ENCODE measurements at regions not wholly inside any gene's neighbourhood (a gene's known extent, or its start where the extent isn't known, plus 50 kb on each side); places are given as distances from the start of the nearest gene placed in this dataset.
"Not testable (repeated sequence)": the region's sequence is repeated elsewhere in the genome, so short reads cannot be mapped to it uniquely, and the experiment has no call there.

GRCh38 chr5:101627770-101628169, 668.3 kb downstream of the SLCO4C1 start:
- WGBS (ENCODE audit: low lambda C conversion rate): 6% methylated on average over 2 of the region's 2 CpGs
- H3K9me2 ChIP-seq; H2AFZ ChIP-seq (ENCODE audit: low read depth); POLR2A ChIA-PET; H3K4me3 ChIP-seq (ENCODE audit: low read depth in 2 of 2, low read length in 1 of 2); H3K9ac ChIP-seq; H4K20me1 ChIP-seq (ENCODE audit: insufficient read depth); H3K4me1 ChIP-seq (ENCODE audit: control insufficient read depth in 1 of 2, insufficient read depth in 2 of 2, low read depth in 1 of 2, low read length in 1 of 2); H3F3A ChIP-seq (replicated peaks; ENCODE audit: insufficient read depth); H3K4me2 ChIP-seq; CTCF ChIA-PET; H3K27ac ChIP-seq (ENCODE audit: low read depth in 2 of 2, low read length in 1 of 2); H3K27me3 ChIP-seq (ENCODE audit: insufficient read depth); H3K79me2 ChIP-seq (ENCODE audit: insufficient read depth); H3K36me3 ChIP-seq (replicated peaks in 1 of 2; ENCODE audit: control insufficient read depth in 1 of 2, insufficient read depth in 2 of 2, low read length in 1 of 2); H3K9me3 ChIP-seq; DNase-seq: not testable (repeated sequence)

GRCh38 chr5:101626572-101626971, 669.5 kb downstream of the SLCO4C1 start:
- no peaks in the 10 kb centered on the region for H3K9me3 ChIP-seq
- TF ChIP-seq, protein P1, sequence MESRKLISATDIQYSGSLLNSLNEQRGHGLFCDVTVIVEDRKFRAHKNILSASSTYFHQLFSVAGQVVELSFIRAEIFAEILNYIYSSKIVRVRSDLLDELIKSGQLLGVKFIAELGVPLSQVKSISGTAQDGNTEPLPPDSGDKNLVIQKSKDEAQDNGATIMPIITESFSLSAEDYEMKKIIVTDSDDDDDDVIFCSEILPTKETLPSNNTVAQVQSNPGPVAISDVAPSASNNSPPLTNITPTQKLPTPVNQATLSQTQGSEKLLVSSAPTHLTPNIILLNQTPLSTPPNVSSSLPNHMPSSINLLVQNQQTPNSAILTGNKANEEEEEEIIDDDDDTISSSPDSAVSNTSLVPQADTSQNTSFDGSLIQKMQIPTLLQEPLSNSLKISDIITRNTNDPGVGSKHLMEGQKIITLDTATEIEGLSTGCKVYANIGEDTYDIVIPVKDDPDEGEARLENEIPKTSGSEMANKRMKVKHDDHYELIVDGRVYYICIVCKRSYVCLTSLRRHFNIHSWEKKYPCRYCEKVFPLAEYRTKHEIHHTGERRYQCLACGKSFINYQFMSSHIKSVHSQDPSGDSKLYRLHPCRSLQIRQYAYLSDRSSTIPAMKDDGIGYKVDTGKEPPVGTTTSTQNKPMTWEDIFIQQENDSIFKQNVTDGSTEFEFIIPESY (IDR thresholded peaks at IDR 0.05; ENCODE audit: borderline replicate concordance, low read depth): no peak
- TF ChIP-seq FOXJ3 (CRISPR knock-in tag; IDR thresholded peaks at IDR 0.05) (no peak), USF2 (IDR thresholded peaks at IDR 0.05; ENCODE audit: borderline replicate concordance, low read depth, low read length) (no peak), FOSL2 (IDR thresholded peaks at IDR 0.05; ENCODE audit: borderline replicate concordance, low read depth) (no peak), GATA2 (CRISPR knock-in tag; IDR thresholded peaks at IDR 0.05) (no peak), ELF1 (IDR thresholded peaks at IDR 0.05) (no peak), JUND (IDR thresholded peaks at IDR 0.05) (no peak), POLR2AphosphoS5 (IDR thresholded peaks at IDR 0.05; ENCODE audit: low read depth, low read length) (no peak), NFIC (IDR thresholded peaks at IDR 0.05; ENCODE audit: borderline replicate concordance) (no peak)
- no peaks in the 10 kb centered on the region for H3F3A ChIP-seq (replicated peaks; ENCODE audit: insufficient read depth)
- H3K27me3 ChIP-seq (ENCODE audit: insufficient read depth): no peaks in the 10 kb centered on the region
- H4K20me1 ChIP-seq (ENCODE audit: insufficient read depth): no peaks in the 10 kb centered on the region
- no peaks in the 10 kb centered on the region for H3K4me1 ChIP-seq (ENCODE audit: control insufficient read depth in 1 of 2, insufficient read depth in 2 of 2, low read depth in 1 of 2, low read length in 1 of 2)
- H3K79me2 ChIP-seq (ENCODE audit: insufficient read depth): no peaks in the 10 kb centered on the region
- H3K9me2 ChIP-seq: no peaks in the 10 kb centered on the region
- H3K4me2 ChIP-seq: no peak overlapping the region
- WGBS (ENCODE audit: low lambda C conversion rate): 60% methylated on average over 1 of the region's 1 CpG
- H3K27ac ChIP-seq (ENCODE audit: low read depth in 2 of 2, low read length in 1 of 2): no peak overlapping the region
- no peak for DNase-seq
- H3K4me3 ChIP-seq (ENCODE audit: low read depth in 2 of 2, low read length in 1 of 2): no peak overlapping the region
- no peak overlapping the region for H2AFZ ChIP-seq (ENCODE audit: low read depth)
- H3K36me3 ChIP-seq (replicated peaks in 1 of 2; ENCODE audit: control insufficient read depth in 1 of 2, insufficient read depth in 2 of 2, low read length in 1 of 2): no peaks in the 10 kb centered on the region
- ChIA-PET CTCF (no interaction called here), POLR2A (no interaction called here)
- H3K9ac ChIP-seq: no peak overlapping the region

- no peak overlapping the region for H3K4me2 ChIP-seq
- no peaks in the 10 kb centered on the region for H3K4me1 ChIP-seq (ENCODE audit: control insufficient read depth in 1 of 2, insufficient read depth in 2 of 2, low read depth in 1 of 2, low read length in 1 of 2)
- H3K27me3 ChIP-seq (ENCODE audit: insufficient read depth): no peaks in the 10 kb centered on the region
- H3K9me2 ChIP-seq: no peaks in the 10 kb centered on the region
- ChIA-PET CTCF (interaction anchor here (0.7 kb wide), 1 partner anchor 68 kb away, joined by 3 read pairs; no protein-coding TSS in a partner anchor), POLR2A (no interaction called here)
- H3K79me2 ChIP-seq (ENCODE audit: insufficient read depth): no peaks in the 10 kb centered on the region
- no peak overlapping the region for H2AFZ ChIP-seq (ENCODE audit: low read depth)
- no peaks in the 10 kb centered on the region for H4K20me1 ChIP-seq (ENCODE audit: insufficient read depth)
- H3F3A ChIP-seq (replicated peaks; ENCODE audit: insufficient read depth): no peaks in the 10 kb centered on the region
- no peak overlapping the region for H3K9ac ChIP-seq
- H3K36me3 ChIP-seq (replicated peaks in 1 of 2; ENCODE audit: control insufficient read depth in 1 of 2, insufficient read depth in 2 of 2, low read length in 1 of 2): no peaks in the 10 kb centered on the region
- no peaks in the 10 kb centered on the region for H3K9me3 ChIP-seq
- no peak for DNase-seq
- no peak overlapping the region for H3K4me3 ChIP-seq (ENCODE audit: low read depth in 2 of 2, low read length in 1 of 2)
- WGBS (ENCODE audit: low lambda C conversion rate): 29% methylated on average over 6 of the region's 6 CpGs
- H3K27ac ChIP-seq (ENCODE audit: low read depth in 2 of 2, low read length in 1 of 2): no peak overlapping the region
- no peak for TF ChIP-seq FOXM1 (IDR thresholded peaks at IDR 0.05; ENCODE audit: low read depth)
- TF ChIP-seq RFX5 (IDR thresholded peaks at IDR 0.05; ENCODE audit: low read length): no peak
- TF ChIP-seq EZH2phosphoT487 (IDR thresholded peaks at IDR 0.05; ENCODE audit: borderline replicate concordance, low read depth): no peak
- no peak for TF ChIP-seq FOSL2 (IDR thresholded peaks at IDR 0.05; ENCODE audit: borderline replicate concordance, low read depth)
- no peak for TF ChIP-seq MEF2A (IDR thresholded peaks at IDR 0.05; ENCODE audit: borderline replicate concordance, low read depth)
- no peak for TF ChIP-seq MXI1 (IDR thresholded peaks at IDR 0.05; ENCODE audit: low read depth, low read length)
- TF ChIP-seq USF1 (IDR thresholded peaks at IDR 0.05; ENCODE audit: borderline replicate concordance, low read depth): no peak
- no peak for TF ChIP-seq GABPA (IDR thresholded peaks at IDR 0.05; ENCODE audit: low read depth)
- TF ChIP-seq MAX (IDR thresholded peaks at IDR 0.05; ENCODE audit: low read depth): no peak
- TF ChIP-seq, protein P2, sequence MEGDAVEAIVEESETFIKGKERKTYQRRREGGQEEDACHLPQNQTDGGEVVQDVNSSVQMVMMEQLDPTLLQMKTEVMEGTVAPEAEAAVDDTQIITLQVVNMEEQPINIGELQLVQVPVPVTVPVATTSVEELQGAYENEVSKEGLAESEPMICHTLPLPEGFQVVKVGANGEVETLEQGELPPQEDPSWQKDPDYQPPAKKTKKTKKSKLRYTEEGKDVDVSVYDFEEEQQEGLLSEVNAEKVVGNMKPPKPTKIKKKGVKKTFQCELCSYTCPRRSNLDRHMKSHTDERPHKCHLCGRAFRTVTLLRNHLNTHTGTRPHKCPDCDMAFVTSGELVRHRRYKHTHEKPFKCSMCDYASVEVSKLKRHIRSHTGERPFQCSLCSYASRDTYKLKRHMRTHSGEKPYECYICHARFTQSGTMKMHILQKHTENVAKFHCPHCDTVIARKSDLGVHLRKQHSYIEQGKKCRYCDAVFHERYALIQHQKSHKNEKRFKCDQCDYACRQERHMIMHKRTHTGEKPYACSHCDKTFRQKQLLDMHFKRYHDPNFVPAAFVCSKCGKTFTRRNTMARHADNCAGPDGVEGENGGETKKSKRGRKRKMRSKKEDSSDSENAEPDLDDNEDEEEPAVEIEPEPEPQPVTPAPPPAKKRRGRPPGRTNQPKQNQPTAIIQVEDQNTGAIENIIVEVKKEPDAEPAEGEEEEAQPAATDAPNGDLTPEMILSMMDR (IDR thresholded peaks at IDR 0.05): no peak
- no peak for TF ChIP-seq CHD2 (IDR thresholded peaks at IDR 0.05; ENCODE audit: low read length, partially characterized antibody)
Observed at GRCh38 chr5:101611039-101611438, 685.0 kb downstream of the SLCO4C1 start.

Measured in SK-N-SH (cell line).